ENCODE measurements at regions not wholly inside any gene's neighbourhood (a gene's known extent, or its start where the extent isn't known, plus 50 kb on each side); places are given as distances from the start of the nearest gene placed in this dataset.
"Not testable (repeated sequence)": the region's sequence is repeated elsewhere in the genome, so short reads cannot be mapped to it uniquely, and the experiment has no call there.

DNA sequence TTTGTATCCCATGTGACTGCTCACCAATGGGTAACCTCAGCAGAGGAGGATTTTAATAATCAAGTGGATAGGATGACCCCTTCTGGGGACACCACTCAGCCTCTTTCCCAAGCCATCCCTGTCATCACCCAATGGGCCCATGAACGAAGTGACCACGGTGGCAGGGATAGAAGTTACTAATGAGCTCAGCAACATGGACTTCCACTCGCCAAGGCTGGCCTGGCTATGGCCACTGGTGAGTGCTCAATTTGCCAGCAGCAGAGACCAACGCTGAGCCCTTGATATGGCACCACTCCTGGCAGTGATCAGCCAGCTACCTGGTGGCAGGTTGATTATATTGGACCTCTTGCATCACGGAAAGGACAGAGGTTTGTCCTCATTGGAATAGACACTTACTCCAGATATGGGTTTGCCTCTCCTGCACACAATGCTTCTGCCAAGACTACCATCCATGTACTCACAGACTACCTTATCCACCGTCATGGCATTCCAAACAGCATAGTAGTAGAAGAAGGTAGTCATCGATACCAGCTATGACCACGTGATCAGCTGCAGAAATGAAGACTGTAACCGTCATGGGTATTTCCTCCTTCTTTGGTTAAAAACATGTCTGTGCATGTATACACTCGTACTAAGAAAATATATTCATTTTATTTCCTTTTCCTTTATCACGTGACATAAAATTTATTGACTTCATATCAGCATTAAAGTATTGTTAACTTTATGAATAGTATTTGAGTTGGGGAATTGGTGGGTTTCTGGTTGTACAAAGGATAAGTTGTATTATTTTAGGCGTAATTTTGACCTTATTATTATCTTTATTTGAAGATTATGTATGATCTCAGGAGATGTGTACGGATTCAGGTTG, 562.6 kb downstream of the PTPRU start:
- Histone ChIP-seq H3K36me3 (no peaks in the 10 kb centered on the region), H3K9me3 (no peaks in the 10 kb centered on the region), H3K4me3 (no peak overlapping the region), H3K27me3 (no peaks in the 10 kb centered on the region), H3K4me1 (no peaks in the 10 kb centered on the region), H3K27ac (no peak overlapping the region)
- no peak for DNase-seq (ENCODE audit: low spot score in 2 of 2)
- intact Hi-C loops (cut with DNase I) = no loop called here
- TF ChIP-seq CTCF (IDR thresholded peaks at IDR 0.05) = no peak

GRCh38 chr1:29797125-29797524, 560.8 kb downstream of the PTPRU start:
- DNase-seq (ENCODE audit: low spot score in 2 of 2); H3K27ac ChIP-seq; H3K27me3 ChIP-seq; H3K36me3 ChIP-seq; intact Hi-C loops (cut with DNase I); H3K4me1 ChIP-seq; H3K4me3 ChIP-seq; H3K9me3 ChIP-seq: not testable (repeated sequence)

GRCh38 chr1:29795965-29796364, 559.6 kb downstream of the PTPRU start:
- DNase-seq (ENCODE audit: low spot score in 2 of 2); H3K9me3 ChIP-seq; H3K4me3 ChIP-seq; H3K27ac ChIP-seq; H3K27me3 ChIP-seq; intact Hi-C loops (cut with DNase I); H3K36me3 ChIP-seq; H3K4me1 ChIP-seq: not testable (repeated sequence)

DNA sequence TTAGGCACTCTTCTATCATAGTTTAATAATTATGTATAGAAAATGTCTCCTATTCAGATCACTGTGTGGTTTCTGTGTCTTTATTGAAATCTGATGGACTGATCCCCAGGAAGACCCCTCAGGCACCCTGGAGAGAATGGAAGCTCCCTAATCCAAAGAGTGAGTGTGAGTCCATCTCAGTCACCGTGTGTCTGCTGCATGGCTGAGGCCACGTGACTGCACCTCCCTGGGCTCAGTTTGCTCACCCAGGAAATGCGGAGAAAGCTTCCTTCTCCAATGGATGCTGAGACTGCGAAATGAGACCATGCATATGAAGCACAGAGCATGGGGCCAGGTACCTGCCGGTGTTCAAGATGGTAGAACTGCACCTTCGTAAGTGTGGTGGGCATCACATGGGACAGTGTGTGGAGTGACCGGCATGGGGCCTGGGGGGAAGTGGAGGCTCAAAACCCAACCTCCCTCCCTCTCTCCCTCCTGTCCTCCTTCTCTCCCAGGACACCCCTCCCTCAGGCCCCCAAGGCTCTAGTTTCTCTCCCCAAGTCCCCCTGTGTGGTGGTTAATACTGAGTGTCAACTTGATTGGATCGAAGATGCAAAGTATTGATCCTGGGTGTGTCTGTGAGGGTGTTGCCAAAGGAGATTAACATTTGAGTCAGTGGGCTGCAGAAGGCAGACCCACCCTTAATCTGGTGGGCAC, 557.5 kb downstream of the PTPRU start:
- Histone ChIP-seq H3K4me1 (no peaks in the 10 kb centered on the region), H3K9me3 (no peaks in the 10 kb centered on the region), H3K27me3 (no peaks in the 10 kb centered on the region), H3K4me3 (no peak overlapping the region), H3K36me3 (no peaks in the 10 kb centered on the region), H3K27ac (no peak overlapping the region)
- intact Hi-C loops (cut with DNase I) = loop anchor here (1.0 to 5.0 kb wide), 3 partner anchors 82 to 318 kb away; no protein-coding TSS in a partner anchor
- DNase-seq (ENCODE audit: low spot score in 2 of 2) = no peak
- TF ChIP-seq CTCF (IDR thresholded peaks at IDR 0.05) = no peak

DNA sequence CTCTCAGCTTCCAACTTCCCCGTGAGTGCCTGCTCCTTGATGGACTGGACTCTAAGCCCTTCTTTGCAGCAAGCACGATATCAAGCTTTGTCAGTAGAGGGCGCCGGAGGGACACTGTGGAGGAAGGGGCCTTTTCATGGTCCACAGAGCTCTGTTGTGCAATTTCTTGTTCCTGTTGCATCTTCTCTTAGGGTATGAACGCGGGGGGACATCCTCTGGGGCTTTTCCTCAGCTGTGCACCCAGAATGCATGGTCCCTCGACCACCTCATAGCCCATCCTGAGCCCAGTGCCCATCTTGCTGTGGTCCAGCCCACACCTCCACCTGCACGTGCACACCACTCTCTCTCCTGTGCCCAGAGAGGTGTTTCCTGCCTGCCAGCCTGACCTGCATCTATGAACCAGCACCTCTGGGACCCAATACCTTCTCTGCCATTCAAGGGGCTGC, 556.8 kb downstream of the PTPRU start:
- Histone ChIP-seq H3K4me3 (no peak overlapping the region), H3K4me1 (no peaks in the 10 kb centered on the region), H3K36me3 (no peaks in the 10 kb centered on the region), H3K9me3 (no peaks in the 10 kb centered on the region), H3K27me3 (no peaks in the 10 kb centered on the region), H3K27ac (no peak overlapping the region)
- peak; percentile 41 to 90 for DNase-seq (ENCODE audit: low spot score in 2 of 2)
- TF ChIP-seq CTCF (IDR thresholded peaks at IDR 0.05) = peak; percentile 50 to 71 (median 52)
- intact Hi-C loops (cut with DNase I) = loop anchor here (1.0 to 5.0 kb wide), 3 partner anchors 81 to 319 kb away; no protein-coding TSS in a partner anchor

- no peak overlapping the region for H3K4me3 ChIP-seq
- no peak for TF ChIP-seq CTCF (IDR thresholded peaks at IDR 0.05)
- no peak for DNase-seq (ENCODE audit: low spot score in 2 of 2)
- H3K9me3 ChIP-seq = no peaks in the 10 kb centered on the region
- H3K27ac ChIP-seq = no peak overlapping the region
- H3K4me1 ChIP-seq = no peaks in the 10 kb centered on the region
- intact Hi-C loops (cut with DNase I) = loop anchor here (5.0 kb wide), 2 partner anchors 78 to 322 kb away; no protein-coding TSS in a partner anchor
- H3K27me3 ChIP-seq = no peaks in the 10 kb centered on the region
- no peaks in the 10 kb centered on the region for H3K36me3 ChIP-seq
Measured at GRCh38 chr1:29789910-29790247, 553.6 kb downstream of the PTPRU start.
